ENCODE measurements at regions not wholly inside any gene's neighbourhood (a gene's known extent, or its start where the extent isn't known, plus 50 kb on each side); places are given as distances from the start of the nearest gene placed in this dataset.

- TF ChIP-seq CTCF (IDR thresholded peaks at IDR 0.05 in 2 of 3, conservative IDR thresholded peaks at IDR 0.05 in 1 of 3; ENCODE audit: insufficient read depth in 2 of 3, low read depth in 1 of 3, low read length in 3 of 3) (no peak), SMC3 (conservative IDR thresholded peaks at IDR 0.05; ENCODE audit: insufficient read depth, low read depth, low read length) (no peak), E2F5 (CRISPR knock-in tag; IDR thresholded peaks at IDR 0.05) (no peak), TEAD4 (IDR thresholded peaks at IDR 0.05; ENCODE audit: low read length) (no peak), TEAD4 (CRISPR knock-in tag; IDR thresholded peaks at IDR 0.05; ENCODE audit: borderline replicate concordance) (no peak), RCOR1 (IDR thresholded peaks at IDR 0.05; ENCODE audit: borderline replicate concordance in 1 of 2, low read depth in 2 of 2, low read length in 2 of 2) (no peak), POLR2A (conservative IDR thresholded peaks at IDR 0.05) (no peak), ZNF280B (CRISPR knock-in tag; IDR thresholded peaks at IDR 0.05) (no peak), MAFF (IDR thresholded peaks at IDR 0.05; ENCODE audit: low read length) (no peak), PHF20 (IDR thresholded peaks at IDR 0.05; ENCODE audit: partially characterized antibody) (no peak), HMG20B (CRISPR knock-in tag; IDR thresholded peaks at IDR 0.05) (no peak), SUPT5H (IDR thresholded peaks at IDR 0.05) (no peak), PHF21A (IDR thresholded peaks at IDR 0.05; ENCODE audit: borderline replicate concordance, low read depth) (no peak)
These were observed 195.7 kb downstream of the URI1 start for GRCh38 chr19:30137747-30138146.

Measured in K562 (cell line).